Gastrocnemius medialis (tissue), 4 donors: ENCODE measurements at regions not wholly inside any gene's neighbourhood (a gene's known extent, or its start where the extent isn't known, plus 50 kb on each side); places are given as distances from the start of the nearest gene placed in this dataset.

Source experiments
- POLR2A ChIP-seq, 2 donors: fragments of 450-650 bp; IDR thresholded peaks; one replicate each; pipeline ENCODE4 v1.6.1; 2017; ENCODE audit warnings: antibody characterized with exemption in 2 of 2, mild to moderate bottlenecking in 2 of 2, moderate library complexity in 2 of 2
- TF ChIP-seq, protein P1 (sequence below), 5 experiments: fragments of 450-650 bp in 3 of 5; fragments of 200-600 bp in 2 of 5; sonication (generic) in 2 of 5; IDR thresholded peaks in 4 of 5; conservative IDR thresholded peaks in 1 of 5; 1 replicate in 4 of 5; 2 replicates in 1 of 5; pipeline ENCODE4 v1.5.1; 2016 to 2019; ENCODE audit warnings: antibody characterized with exemption in 5 of 5, mild to moderate bottlenecking in 3 of 5, moderate library complexity in 3 of 5

DNA sequence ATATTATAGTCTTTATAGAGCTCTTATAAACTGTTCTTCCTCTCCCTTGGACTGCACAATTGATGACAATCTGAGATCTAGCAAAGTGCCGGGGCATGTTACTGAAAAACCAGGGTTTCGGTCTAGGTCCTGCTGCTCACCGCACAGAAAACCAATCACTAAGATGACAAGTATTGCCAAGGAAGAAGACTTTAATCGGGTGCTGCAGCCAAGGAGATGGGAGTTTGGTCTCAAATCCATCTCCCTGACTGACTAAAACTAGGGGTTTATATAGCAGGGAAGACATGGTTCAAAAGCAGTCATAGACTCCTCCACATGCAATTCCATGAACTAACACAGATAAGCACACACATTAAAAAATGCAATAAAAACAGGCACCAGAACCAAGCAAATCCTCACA, 390.6 kb downstream of the NFIB start:
- TF ChIP-seq POLR2A (IDR thresholded peaks at IDR 0.05), result no peak
- TF ChIP-seq, protein P1, sequence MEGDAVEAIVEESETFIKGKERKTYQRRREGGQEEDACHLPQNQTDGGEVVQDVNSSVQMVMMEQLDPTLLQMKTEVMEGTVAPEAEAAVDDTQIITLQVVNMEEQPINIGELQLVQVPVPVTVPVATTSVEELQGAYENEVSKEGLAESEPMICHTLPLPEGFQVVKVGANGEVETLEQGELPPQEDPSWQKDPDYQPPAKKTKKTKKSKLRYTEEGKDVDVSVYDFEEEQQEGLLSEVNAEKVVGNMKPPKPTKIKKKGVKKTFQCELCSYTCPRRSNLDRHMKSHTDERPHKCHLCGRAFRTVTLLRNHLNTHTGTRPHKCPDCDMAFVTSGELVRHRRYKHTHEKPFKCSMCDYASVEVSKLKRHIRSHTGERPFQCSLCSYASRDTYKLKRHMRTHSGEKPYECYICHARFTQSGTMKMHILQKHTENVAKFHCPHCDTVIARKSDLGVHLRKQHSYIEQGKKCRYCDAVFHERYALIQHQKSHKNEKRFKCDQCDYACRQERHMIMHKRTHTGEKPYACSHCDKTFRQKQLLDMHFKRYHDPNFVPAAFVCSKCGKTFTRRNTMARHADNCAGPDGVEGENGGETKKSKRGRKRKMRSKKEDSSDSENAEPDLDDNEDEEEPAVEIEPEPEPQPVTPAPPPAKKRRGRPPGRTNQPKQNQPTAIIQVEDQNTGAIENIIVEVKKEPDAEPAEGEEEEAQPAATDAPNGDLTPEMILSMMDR (IDR thresholded peaks at IDR 0.05 in 4 of 5, conservative IDR thresholded peaks at IDR 0.05 in 1 of 5), result no peak
